HL-60 (cell line): ENCODE measurements at regions not wholly inside any gene's neighbourhood (a gene's known extent, or its start where the extent isn't known, plus 50 kb on each side); places are given as distances from the start of the nearest gene placed in this dataset.

Experiments used
- GABPA ChIP-seq: IDR thresholded peaks from 2 replicates; pipeline ENCODE4 v1.6.1; 2012; ENCODE audit warnings: low read depth
- POLR2AphosphoS5 ChIP-seq: IDR thresholded peaks from 2 replicates; pipeline ENCODE4 v1.6.1; 2012; ENCODE audit warnings: low read depth
- TF ChIP-seq, protein P1 (sequence below): IDR thresholded peaks from one replicate; pipeline ENCODE4 v1.5.1; 2011; ENCODE audit warnings: low read length, control low read depth, inconsistent platforms; ENCODE audit not compliant: insufficient read depth
- TF ChIP-seq, protein P2 (sequence below): IDR thresholded peaks from 2 replicates; pipeline ENCODE4 v1.6.1; 2012; ENCODE audit warnings: low read depth; ENCODE audit not compliant: insufficient replicate concordance

- TF ChIP-seq, protein P1, sequence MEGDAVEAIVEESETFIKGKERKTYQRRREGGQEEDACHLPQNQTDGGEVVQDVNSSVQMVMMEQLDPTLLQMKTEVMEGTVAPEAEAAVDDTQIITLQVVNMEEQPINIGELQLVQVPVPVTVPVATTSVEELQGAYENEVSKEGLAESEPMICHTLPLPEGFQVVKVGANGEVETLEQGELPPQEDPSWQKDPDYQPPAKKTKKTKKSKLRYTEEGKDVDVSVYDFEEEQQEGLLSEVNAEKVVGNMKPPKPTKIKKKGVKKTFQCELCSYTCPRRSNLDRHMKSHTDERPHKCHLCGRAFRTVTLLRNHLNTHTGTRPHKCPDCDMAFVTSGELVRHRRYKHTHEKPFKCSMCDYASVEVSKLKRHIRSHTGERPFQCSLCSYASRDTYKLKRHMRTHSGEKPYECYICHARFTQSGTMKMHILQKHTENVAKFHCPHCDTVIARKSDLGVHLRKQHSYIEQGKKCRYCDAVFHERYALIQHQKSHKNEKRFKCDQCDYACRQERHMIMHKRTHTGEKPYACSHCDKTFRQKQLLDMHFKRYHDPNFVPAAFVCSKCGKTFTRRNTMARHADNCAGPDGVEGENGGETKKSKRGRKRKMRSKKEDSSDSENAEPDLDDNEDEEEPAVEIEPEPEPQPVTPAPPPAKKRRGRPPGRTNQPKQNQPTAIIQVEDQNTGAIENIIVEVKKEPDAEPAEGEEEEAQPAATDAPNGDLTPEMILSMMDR: no peak
- TF ChIP-seq GABPA: no peak
- TF ChIP-seq POLR2AphosphoS5: no peak
- TF ChIP-seq, protein P2, sequence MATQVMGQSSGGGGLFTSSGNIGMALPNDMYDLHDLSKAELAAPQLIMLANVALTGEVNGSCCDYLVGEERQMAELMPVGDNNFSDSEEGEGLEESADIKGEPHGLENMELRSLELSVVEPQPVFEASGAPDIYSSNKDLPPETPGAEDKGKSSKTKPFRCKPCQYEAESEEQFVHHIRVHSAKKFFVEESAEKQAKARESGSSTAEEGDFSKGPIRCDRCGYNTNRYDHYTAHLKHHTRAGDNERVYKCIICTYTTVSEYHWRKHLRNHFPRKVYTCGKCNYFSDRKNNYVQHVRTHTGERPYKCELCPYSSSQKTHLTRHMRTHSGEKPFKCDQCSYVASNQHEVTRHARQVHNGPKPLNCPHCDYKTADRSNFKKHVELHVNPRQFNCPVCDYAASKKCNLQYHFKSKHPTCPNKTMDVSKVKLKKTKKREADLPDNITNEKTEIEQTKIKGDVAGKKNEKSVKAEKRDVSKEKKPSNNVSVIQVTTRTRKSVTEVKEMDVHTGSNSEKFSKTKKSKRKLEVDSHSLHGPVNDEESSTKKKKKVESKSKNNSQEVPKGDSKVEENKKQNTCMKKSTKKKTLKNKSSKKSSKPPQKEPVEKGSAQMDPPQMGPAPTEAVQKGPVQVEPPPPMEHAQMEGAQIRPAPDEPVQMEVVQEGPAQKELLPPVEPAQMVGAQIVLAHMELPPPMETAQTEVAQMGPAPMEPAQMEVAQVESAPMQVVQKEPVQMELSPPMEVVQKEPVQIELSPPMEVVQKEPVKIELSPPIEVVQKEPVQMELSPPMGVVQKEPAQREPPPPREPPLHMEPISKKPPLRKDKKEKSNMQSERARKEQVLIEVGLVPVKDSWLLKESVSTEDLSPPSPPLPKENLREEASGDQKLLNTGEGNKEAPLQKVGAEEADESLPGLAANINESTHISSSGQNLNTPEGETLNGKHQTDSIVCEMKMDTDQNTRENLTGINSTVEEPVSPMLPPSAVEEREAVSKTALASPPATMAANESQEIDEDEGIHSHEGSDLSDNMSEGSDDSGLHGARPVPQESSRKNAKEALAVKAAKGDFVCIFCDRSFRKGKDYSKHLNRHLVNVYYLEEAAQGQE: no peak
Observed at GRCh38 chr2:204331988-204332387, 213.3 kb upstream of the PARD3B start.
